ENCODE measurements at regions not wholly inside any gene's neighbourhood (a gene's known extent, or its start where the extent isn't known, plus 50 kb on each side); places are given as distances from the start of the nearest gene placed in this dataset.

- DNase-seq = no peak
Measured at GRCh38 chrX:39302838-39303237, 501.6 kb downstream of the MID1IP1 start.

- no peak for DNase-seq
Measured at GRCh38 chrX:39304746-39305145, 503.5 kb downstream of the MID1IP1 start.

- DNase-seq = no peak
Measured at GRCh38 chrX:39307488-39307887, 506.2 kb downstream of the MID1IP1 start.

- DNase-seq = no peak
Measured at GRCh38 chrX:39308126-39308525, 506.9 kb downstream of the MID1IP1 start.

GRCh38 chrX:39309018-39309635 is 507.9 kb downstream of the MID1IP1 start:
- DNase-seq = no peak

GRCh38 chrX:39309721-39310152 is 508.5 kb downstream of the MID1IP1 start:
- no peak for DNase-seq

- DNase-seq = no peak
Measured at GRCh38 chrX:39310891-39311290, 509.6 kb downstream of the MID1IP1 start.

- no peak for DNase-seq
Measured at GRCh38 chrX:39311646-39312045, 510.4 kb downstream of the MID1IP1 start.

GRCh38 chrX:39313146-39313545 is 511.9 kb downstream of the MID1IP1 start:
- DNase-seq = no peak

- no peak for DNase-seq
Measured at GRCh38 chrX:39318506-39319343, 517.5 kb downstream of the MID1IP1 start.

GRCh38 chrX:39320165-39320564 is 518.9 kb downstream of the MID1IP1 start:
- DNase-seq = no peak

- DNase-seq = no peak
Measured at GRCh38 chrX:39322496-39322895, 521.2 kb downstream of the MID1IP1 start.

GRCh38 chrX:39324233-39324930 is 523.1 kb downstream of the MID1IP1 start:
- DNase-seq = no peak

GRCh38 chrX:39327255-39327654 is 526.0 kb downstream of the MID1IP1 start:
- DNase-seq = no peak

GRCh38 chrX:39327705-39328104 is 526.4 kb downstream of the MID1IP1 start:
- no peak for DNase-seq

GRCh38 chrX:39328661-39329060 is 527.4 kb downstream of the MID1IP1 start:
- DNase-seq = no peak

GRCh38 chrX:39331082-39331704 is 529.9 kb downstream of the MID1IP1 start:
- DNase-seq = no peak

- DNase-seq = no peak
Measured at GRCh38 chrX:39333451-39333850, 532.2 kb downstream of the MID1IP1 start.

GRCh38 chrX:39335513-39336235 is 534.4 kb downstream of the MID1IP1 start:
- no peak for DNase-seq

GRCh38 chrX:39336671-39337311 is 535.5 kb downstream of the MID1IP1 start:
- DNase-seq = no peak

GRCh38 chrX:39337451-39337850 is 536.2 kb downstream of the MID1IP1 start:
- DNase-seq = no peak

- no peak for DNase-seq
Measured at GRCh38 chrX:39338583-39338982, 537.3 kb downstream of the MID1IP1 start.

Measured in bone marrow (tissue), 2 donors.